Neural progenitor cell (in vitro differentiated cells): ENCODE measurements at regions not wholly inside any gene's neighbourhood (a gene's known extent, or its start where the extent isn't known, plus 50 kb on each side); places are given as distances from the start of the nearest gene placed in this dataset.
"Not testable (repeated sequence)": the region's sequence is repeated elsewhere in the genome, so short reads cannot be mapped to it uniquely, and the experiment has no call there.

Source experiments
- DNase-seq: peaks from one replicate; pipeline ENCODE4 v3.0.0-alpha.2; 2016; ENCODE audit warnings: low spot score
- H2AFZ ChIP-seq: fragments of 200-600 bp; sonication (generic); replicated peaks from 2 replicates; pipeline ENCODE4 v1.6.1; 2016; ENCODE audit warnings: antibody characterized with exemption
- H3F3A ChIP-seq: fragments of 200-600 bp; sonication (generic); 2 replicates; pipeline ENCODE4 v1.6.1; 2016; ENCODE audit warnings: antibody characterized with exemption, low read depth
- H3K27ac ChIP-seq: fragments of 200-600 bp; sonication (generic); 2 replicates; pipeline ENCODE4 v1.5.1; 2016; ENCODE audit warnings: mild to moderate bottlenecking
- H3K27me3 ChIP-seq: fragments of 200-600 bp; sonication (generic); 2 replicates; pipeline ENCODE4 v1.6.1; 2016; ENCODE audit warnings: mild to moderate bottlenecking, moderate library complexity
- H3K36me3 ChIP-seq: fragments of 200-600 bp; sonication (generic); 2 replicates; pipeline ENCODE4 v1.5.1; 2016
- H3K4me1 ChIP-seq: fragments of 200-600 bp; sonication (generic); 2 replicates; pipeline ENCODE4 v1.6.1; 2016; ENCODE audit warnings: mixed run types
- H3K4me2 ChIP-seq: fragments of 200-600 bp; sonication (generic); 2 replicates; pipeline ENCODE4 v1.6.1; 2016
- H3K4me3 ChIP-seq: fragments of 200-600 bp; sonication (generic); 2 replicates; pipeline ENCODE4 v1.5.1; 2016
- H3K79me2 ChIP-seq: fragments of 200-600 bp; sonication (generic); 2 replicates; pipeline ENCODE4 v1.6.1; 2016; ENCODE audit warnings: low read depth
- H3K9ac ChIP-seq: fragments of 200-600 bp; sonication (generic); 2 replicates; pipeline ENCODE4 v1.6.1; 2016
- H3K9me3 ChIP-seq: fragments of 200-600 bp; sonication (generic); 2 replicates; pipeline ENCODE4 v1.5.1; 2016; ENCODE audit warnings: low read depth
- H4K20me1 ChIP-seq: fragments of 200-600 bp; sonication (generic); 2 replicates; pipeline ENCODE4 v1.6.1; 2016; ENCODE audit warnings: low read depth
- H3K27ac Mint-ChIP-seq: 3 replicates; pipeline ENCODE4 v1.8.0; 2021; ENCODE audit warnings: mixed read lengths
- H3K27me3 Mint-ChIP-seq: 2 replicates; pipeline ENCODE4 v1.8.0; 2022; ENCODE audit warnings: low read depth, mild to moderate bottlenecking, inconsistent platforms, moderate library complexity, mixed read lengths; ENCODE audit not compliant: insufficient read depth
- H3K36me3 Mint-ChIP-seq: 3 replicates; pipeline ENCODE4 v1.8.0; 2021; ENCODE audit warnings: mixed read lengths
- H3K4me1 Mint-ChIP-seq: 3 replicates; pipeline ENCODE4 v1.8.0; 2021; ENCODE audit warnings: mixed read lengths
- H3K4me3 Mint-ChIP-seq: 3 replicates; pipeline ENCODE4 v1.8.0; 2021; ENCODE audit warnings: mild to moderate bottlenecking, moderate library complexity, mixed read lengths
- H3K9me3 Mint-ChIP-seq: 3 replicates; pipeline ENCODE4 v1.8.0; 2020; ENCODE audit warnings: mixed read lengths
- EZH2 ChIP-seq: fragments of 200-600 bp; sonication (generic); IDR thresholded peaks from 2 replicates; pipeline ENCODE4 v1.6.1; 2017; ENCODE audit warnings: antibody characterized with exemption, mild to moderate bottlenecking, moderate library complexity
- EZH2phosphoT487 ChIP-seq: fragments of 200-600 bp; sonication (generic); IDR thresholded peaks from 2 replicates; pipeline ENCODE4 v1.6.1; 2017; ENCODE audit warnings: antibody characterized with exemption
- TF ChIP-seq, protein P1 (sequence below): fragments of 200-600 bp; sonication (generic); IDR thresholded peaks from 2 replicates; pipeline ENCODE4 v1.5.1; 2017; ENCODE audit warnings: antibody characterized with exemption, mild to moderate bottlenecking

DNA sequence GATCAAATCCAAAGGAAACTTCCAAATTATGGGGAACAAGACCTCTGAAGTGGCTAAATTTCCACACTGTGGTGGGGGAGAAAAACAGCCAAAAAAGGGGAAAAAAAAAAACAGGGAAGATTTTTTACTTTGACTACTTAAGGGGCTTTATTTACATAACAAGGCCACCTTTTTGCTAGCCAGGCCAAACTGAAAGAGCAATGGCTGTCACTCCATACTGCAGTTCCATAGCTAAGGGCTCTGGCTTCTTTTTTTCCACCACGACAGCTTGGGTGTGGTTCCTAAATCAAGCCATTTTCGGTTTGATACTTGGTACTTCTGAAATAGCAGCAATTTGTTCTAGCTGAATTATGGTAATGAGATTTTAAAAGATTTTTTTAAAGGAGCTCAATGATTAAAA lies 76.4 kb upstream of the ANTXRL start:
- not testable (repeated sequence) for H2AFZ ChIP-seq, H3K4me3 Mint-ChIP-seq

DNA sequence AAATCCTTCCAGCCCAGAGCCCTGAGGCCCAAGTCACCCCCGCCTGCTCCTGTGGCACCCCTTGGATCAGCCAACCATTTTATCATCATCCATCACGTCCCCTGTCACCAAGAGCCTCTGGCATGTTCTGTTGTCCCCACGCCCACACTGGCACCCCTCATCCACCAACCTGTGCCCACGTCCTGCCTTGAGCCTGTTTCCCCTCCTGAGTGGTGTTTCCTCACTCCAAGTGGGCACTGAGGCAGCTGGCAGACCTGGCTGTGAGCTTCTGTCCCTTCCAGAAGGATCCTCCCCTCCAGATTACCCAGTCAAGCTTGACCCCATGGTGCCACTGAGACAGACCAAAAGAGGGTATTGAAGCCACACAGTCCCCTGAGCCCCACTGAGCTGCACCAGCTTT lies 71.4 kb upstream of the ANTXRL start:
- H3K4me2 ChIP-seq, result no peak overlapping the region
- H3K4me3 Mint-ChIP-seq, result no peak overlapping the region
- H4K20me1 ChIP-seq, result no peaks in the 10 kb centered on the region
- H3K27ac ChIP-seq, result no peak overlapping the region
- H3K9ac ChIP-seq, result no peak overlapping the region
- no peaks in the 10 kb centered on the region for H3K36me3 ChIP-seq
- no peaks in the 10 kb centered on the region for H3K79me2 ChIP-seq
- H3K4me1 Mint-ChIP-seq, result peaks cover 4% of the 10 kb centered on the region
- no peaks in the 10 kb centered on the region for H3K27me3 ChIP-seq
- no peaks in the 10 kb centered on the region for H3K9me3 ChIP-seq
- no peaks in the 10 kb centered on the region for H3K4me1 ChIP-seq
- H3K27ac Mint-ChIP-seq, result no peak overlapping the region
- H3F3A ChIP-seq, result no peaks in the 10 kb centered on the region
- H3K27me3 Mint-ChIP-seq, result peaks cover 7% of the 10 kb centered on the region
- no peaks in the 10 kb centered on the region for H3K9me3 Mint-ChIP-seq
- no peak overlapping the region for H2AFZ ChIP-seq
- DNase-seq, result no peak
- TF ChIP-seq EZH2, result no peak
- TF ChIP-seq EZH2phosphoT487, result no peak
- TF ChIP-seq, protein P1, sequence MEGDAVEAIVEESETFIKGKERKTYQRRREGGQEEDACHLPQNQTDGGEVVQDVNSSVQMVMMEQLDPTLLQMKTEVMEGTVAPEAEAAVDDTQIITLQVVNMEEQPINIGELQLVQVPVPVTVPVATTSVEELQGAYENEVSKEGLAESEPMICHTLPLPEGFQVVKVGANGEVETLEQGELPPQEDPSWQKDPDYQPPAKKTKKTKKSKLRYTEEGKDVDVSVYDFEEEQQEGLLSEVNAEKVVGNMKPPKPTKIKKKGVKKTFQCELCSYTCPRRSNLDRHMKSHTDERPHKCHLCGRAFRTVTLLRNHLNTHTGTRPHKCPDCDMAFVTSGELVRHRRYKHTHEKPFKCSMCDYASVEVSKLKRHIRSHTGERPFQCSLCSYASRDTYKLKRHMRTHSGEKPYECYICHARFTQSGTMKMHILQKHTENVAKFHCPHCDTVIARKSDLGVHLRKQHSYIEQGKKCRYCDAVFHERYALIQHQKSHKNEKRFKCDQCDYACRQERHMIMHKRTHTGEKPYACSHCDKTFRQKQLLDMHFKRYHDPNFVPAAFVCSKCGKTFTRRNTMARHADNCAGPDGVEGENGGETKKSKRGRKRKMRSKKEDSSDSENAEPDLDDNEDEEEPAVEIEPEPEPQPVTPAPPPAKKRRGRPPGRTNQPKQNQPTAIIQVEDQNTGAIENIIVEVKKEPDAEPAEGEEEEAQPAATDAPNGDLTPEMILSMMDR, result no peak
- H3K36me3 Mint-ChIP-seq, result no peaks in the 10 kb centered on the region
- no peak overlapping the region for H3K4me3 ChIP-seq

More for the DNA sequence above, 76.4 kb upstream of the ANTXRL start:
- not testable (repeated sequence) for H3K9ac ChIP-seq, H3K9me3 ChIP-seq, H3K4me3 ChIP-seq, H3K36me3 ChIP-seq, H3K79me2 ChIP-seq, H3K27me3 ChIP-seq, H4K20me1 ChIP-seq, H3K27me3 Mint-ChIP-seq, H3K9me3 Mint-ChIP-seq, H3F3A ChIP-seq, H3K36me3 Mint-ChIP-seq, H3K4me2 ChIP-seq, H3K4me1 ChIP-seq, H3K27ac ChIP-seq, H3K27ac Mint-ChIP-seq, H3K4me1 Mint-ChIP-seq, DNase-seq

DNA sequence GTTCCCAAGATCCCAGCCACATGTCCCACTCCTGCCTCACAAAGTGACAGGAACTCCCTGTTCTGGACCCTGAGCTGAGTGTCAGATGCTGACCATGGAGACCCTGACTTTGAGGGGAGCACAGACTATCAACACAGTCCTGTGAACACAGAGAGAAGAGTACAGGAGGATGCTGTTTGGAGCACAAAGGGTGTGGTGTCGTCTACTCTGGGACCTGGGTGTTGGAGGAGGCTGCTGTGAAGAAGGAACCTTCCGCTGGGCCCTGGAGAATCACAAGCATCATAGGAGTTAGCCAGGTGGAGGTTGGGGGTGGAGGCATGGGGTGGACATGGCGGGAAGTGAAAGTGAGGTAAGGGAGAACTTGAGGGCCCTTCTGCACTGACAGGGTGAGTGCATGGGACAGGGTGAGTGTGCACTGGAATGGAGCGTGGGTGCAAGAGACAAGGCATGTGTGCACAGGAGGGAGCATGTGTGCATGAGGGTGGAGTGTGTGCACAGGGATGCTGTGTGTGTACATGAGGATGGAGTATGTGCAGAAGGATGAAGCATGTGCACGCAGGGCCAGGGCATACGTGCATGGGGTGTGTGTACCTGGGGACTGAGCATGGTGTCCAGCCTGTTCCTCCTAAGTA lies 70.7 kb upstream of the ANTXRL start:
- Histone ChIP-seq H3F3A (no peaks in the 10 kb centered on the region), H3K27ac (no peak overlapping the region), H3K9me3 (no peaks in the 10 kb centered on the region), H3K9ac (no peak overlapping the region), H3K4me3 (no peak overlapping the region), H4K20me1 (no peaks in the 10 kb centered on the region), H3K4me1 (no peaks in the 10 kb centered on the region), H3K36me3 (no peaks in the 10 kb centered on the region), H3K4me2 (no peak overlapping the region), H2AFZ (no peak overlapping the region), H3K79me2 (no peaks in the 10 kb centered on the region), H3K27me3 (no peaks in the 10 kb centered on the region)
- no peaks in the 10 kb centered on the region for H3K36me3 Mint-ChIP-seq
- peaks cover 9% of the 10 kb centered on the region for H3K27me3 Mint-ChIP-seq
- no peaks in the 10 kb centered on the region for H3K9me3 Mint-ChIP-seq
- peak overlapping the region; percentile 22 for H3K27ac Mint-ChIP-seq
- TF ChIP-seq EZH2phosphoT487, result no peak
- TF ChIP-seq EZH2, result no peak
- TF ChIP-seq, protein P1, result no peak
- no peak overlapping the region for H3K4me3 Mint-ChIP-seq
- DNase-seq, result no peak
- H3K4me1 Mint-ChIP-seq, result peaks cover 4% of the 10 kb centered on the region

DNA sequence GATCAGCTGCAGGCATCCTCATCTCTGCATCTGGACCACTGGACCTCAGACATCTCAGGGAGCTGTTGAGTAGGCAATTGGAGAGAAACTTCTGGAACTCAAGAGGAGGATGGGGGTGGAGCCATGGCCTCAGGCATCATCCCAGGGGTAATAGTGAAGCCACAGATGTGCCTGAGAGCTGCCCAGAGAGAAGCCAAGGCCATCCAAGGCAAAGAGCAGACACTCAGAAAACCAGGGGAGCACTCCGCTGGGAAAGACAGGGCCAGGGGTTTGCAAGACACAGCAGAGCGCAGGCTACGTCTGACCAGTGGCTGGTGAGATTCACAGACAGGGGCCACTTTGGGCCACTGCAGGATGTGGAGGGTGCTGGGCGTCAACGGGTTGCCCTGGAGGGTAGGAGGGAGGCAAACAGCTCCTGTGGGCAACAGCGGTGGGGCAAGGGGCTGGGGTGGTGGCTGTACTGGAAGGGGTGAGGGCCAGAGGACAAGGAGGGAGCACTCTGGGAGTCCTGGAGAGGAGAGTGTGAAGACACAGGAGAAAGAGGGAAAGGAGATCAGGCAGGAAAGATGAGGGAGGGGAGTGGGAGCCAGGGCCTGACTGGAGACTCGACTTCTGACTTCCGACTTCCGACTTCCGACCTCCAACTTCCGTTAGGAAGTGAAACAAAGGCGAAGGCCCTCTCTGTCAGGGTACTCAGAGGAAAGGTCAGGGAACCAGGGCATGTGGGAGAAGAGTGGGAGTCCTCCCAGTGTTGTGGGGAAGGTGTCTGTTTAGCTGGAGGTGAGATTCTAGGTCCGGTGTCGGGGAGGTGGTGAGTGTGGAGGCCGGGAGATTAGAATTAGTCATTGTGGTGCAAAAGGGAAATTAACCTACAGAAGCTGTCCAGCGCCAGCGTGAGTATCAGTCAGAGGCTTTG lies 69.7 kb upstream of the ANTXRL start:
- no peak for TF ChIP-seq EZH2phosphoT487
- TF ChIP-seq, protein P1, result no peak
- TF ChIP-seq EZH2, result no peak
- H4K20me1 ChIP-seq, result no peaks in the 10 kb centered on the region
- H3F3A ChIP-seq, result no peaks in the 10 kb centered on the region
- no peak for DNase-seq
- no peak overlapping the region for H3K27ac ChIP-seq
- Mint-ChIP-seq H3K4me3 (no peak overlapping the region), H3K36me3 (no peaks in the 10 kb centered on the region), H3K9me3 (no peaks in the 10 kb centered on the region), H3K27me3 (peaks cover 11% of the 10 kb centered on the region), H3K27ac (no peak overlapping the region), H3K4me1 (peaks cover 4% of the 10 kb centered on the region)
- no peaks in the 10 kb centered on the region for H3K27me3 ChIP-seq
- no peak overlapping the region for H2AFZ ChIP-seq
- H3K4me1 ChIP-seq, result no peaks in the 10 kb centered on the region
- H3K79me2 ChIP-seq, result no peaks in the 10 kb centered on the region
- no peaks in the 10 kb centered on the region for H3K36me3 ChIP-seq
- H3K4me3 ChIP-seq, result no peak overlapping the region
- H3K9me3 ChIP-seq, result no peaks in the 10 kb centered on the region
- no peak overlapping the region for H3K4me2 ChIP-seq
- H3K9ac ChIP-seq, result no peak overlapping the region
